Sigmoid colon (tissue), 6 donors: ENCODE measurements at regions not wholly inside any gene's neighbourhood (a gene's known extent, or its start where the extent isn't known, plus 50 kb on each side); places are given as distances from the start of the nearest gene placed in this dataset.
A peak's percentile ranks its signal among the peaks of the same experiment; 100 is the strongest.

Experiments
- DNase-seq: peaks from one replicate; pipeline ENCODE4 v3.0.0-alpha.2; 2019
- H3K27ac ChIP-seq, 4 donors: fragments of 200-600 bp; sonication (generic); one replicate each; pipeline ENCODE4 v1.5.1; 2016 to 2019; ENCODE audit warnings: mild to moderate bottlenecking in 1 of 4
- H3K27me3 ChIP-seq, 3 donors: fragments of 200-600 bp; sonication (generic); one replicate each; pipeline ENCODE4 v1.5.1; 2019; ENCODE audit warnings: mild to moderate bottlenecking in 1 of 3
- H3K36me3 ChIP-seq, 4 donors: fragments of 200-600 bp; sonication (generic); one replicate each; pipeline ENCODE4 v1.5.1; 2016 to 2019
- H3K4me1 ChIP-seq, 4 donors: fragments of 200-600 bp; sonication (generic); one replicate each; pipeline ENCODE4 v1.5.1; 2017 to 2019
- H3K4me3 ChIP-seq, 4 donors: fragments of 200-600 bp; sonication (generic); one replicate each; pipeline ENCODE4 v1.5.1; 2017 to 2019; ENCODE audit warnings: mild to moderate bottlenecking in 2 of 4, moderate library complexity in 1 of 4
- H3K9me3 ChIP-seq, 4 donors: fragments of 200-600 bp in 3 of 4; sonication (generic) in 3 of 4; one replicate each; pipeline versions ENCODE4 v1.5.1 to v1.6.1; 2013 to 2019
- EP300 ChIP-seq, 4 donors: sonication (generic); formaldehyde crosslinking; IDR thresholded peaks; one replicate each; pipeline ENCODE4 v1.6.1; 2017; ENCODE audit warnings: antibody characterized with exemption in 4 of 4
- POLR2A ChIP-seq, 2 donors: fragments of 450-650 bp; IDR thresholded peaks; one replicate each; pipeline ENCODE4 v1.6.1; 2016; ENCODE audit warnings: antibody characterized with exemption in 2 of 2, mild to moderate bottlenecking in 2 of 2, moderate library complexity in 2 of 2
- POLR2AphosphoS5 ChIP-seq, 4 donors: sonication (generic); formaldehyde crosslinking; IDR thresholded peaks; one replicate each; pipeline ENCODE4 v1.6.1; 2017; ENCODE audit warnings: antibody characterized with exemption in 4 of 4
- WGBS, 2 donors: extraction: QIAGEN DNeasy Blood & Tissue Kit; methylation state at CpG; one replicate each; pipeline ENCODE4 v1.1.7; 2013; 5-methylcytosine and 5-hydroxymethylcytosine counted together
- intact Hi-C: fragments of 100-400 bp; cut with DNase I; formaldehyde crosslinking; loops from one replicate; pipeline ENCODE4 v1.15.1; 2023
- TF ChIP-seq, protein P1 (sequence below), 4 experiments: fragments of 450-650 bp in 3 of 4; fragments of 200-600 bp in 1 of 4; IDR thresholded peaks; one replicate each; pipeline ENCODE4 v1.5.1; 2016 to 2019; ENCODE audit warnings: antibody characterized with exemption in 4 of 4, mild to moderate bottlenecking in 3 of 4, moderate library complexity in 2 of 4
- donor health status: healthy with polysubstance abuse.
- donor health status: healthy.

DNA sequence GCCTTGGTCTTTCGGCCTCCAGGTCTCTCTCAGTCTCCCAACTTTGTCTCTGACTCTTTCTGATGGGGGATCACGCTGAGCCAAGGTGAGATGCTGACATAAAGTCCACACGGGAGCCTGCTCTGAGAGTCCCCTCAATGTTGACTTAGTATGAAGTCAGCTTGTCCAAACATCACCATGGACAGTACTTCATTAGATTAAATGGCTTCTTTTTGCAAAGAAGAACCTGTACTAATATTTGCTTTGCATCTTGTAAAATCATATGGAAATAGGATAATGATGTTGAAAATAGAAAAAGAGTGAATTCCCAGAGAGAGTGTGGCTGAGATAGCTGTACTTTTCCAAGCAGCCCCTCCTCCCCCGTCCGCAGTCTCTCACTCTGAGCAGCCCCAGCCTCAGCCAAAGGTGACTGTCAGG, 56.7 kb upstream of the SIAH1 start:
- TF ChIP-seq POLR2AphosphoS5 (IDR thresholded peaks at IDR 0.05) (no peak), EP300 (IDR thresholded peaks at IDR 0.05) (no peak), POLR2A (IDR thresholded peaks at IDR 0.05) (no peak)
- TF ChIP-seq, protein P1, sequence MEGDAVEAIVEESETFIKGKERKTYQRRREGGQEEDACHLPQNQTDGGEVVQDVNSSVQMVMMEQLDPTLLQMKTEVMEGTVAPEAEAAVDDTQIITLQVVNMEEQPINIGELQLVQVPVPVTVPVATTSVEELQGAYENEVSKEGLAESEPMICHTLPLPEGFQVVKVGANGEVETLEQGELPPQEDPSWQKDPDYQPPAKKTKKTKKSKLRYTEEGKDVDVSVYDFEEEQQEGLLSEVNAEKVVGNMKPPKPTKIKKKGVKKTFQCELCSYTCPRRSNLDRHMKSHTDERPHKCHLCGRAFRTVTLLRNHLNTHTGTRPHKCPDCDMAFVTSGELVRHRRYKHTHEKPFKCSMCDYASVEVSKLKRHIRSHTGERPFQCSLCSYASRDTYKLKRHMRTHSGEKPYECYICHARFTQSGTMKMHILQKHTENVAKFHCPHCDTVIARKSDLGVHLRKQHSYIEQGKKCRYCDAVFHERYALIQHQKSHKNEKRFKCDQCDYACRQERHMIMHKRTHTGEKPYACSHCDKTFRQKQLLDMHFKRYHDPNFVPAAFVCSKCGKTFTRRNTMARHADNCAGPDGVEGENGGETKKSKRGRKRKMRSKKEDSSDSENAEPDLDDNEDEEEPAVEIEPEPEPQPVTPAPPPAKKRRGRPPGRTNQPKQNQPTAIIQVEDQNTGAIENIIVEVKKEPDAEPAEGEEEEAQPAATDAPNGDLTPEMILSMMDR (IDR thresholded peaks at IDR 0.05) = no peak
- Histone ChIP-seq H3K9me3 (no peaks in the 10 kb centered on the region), H3K4me1 (peaks cover 0 to 5% (median 0%) of the 10 kb centered on the region in 4 donors), H3K27ac (no peak overlapping the region), H3K36me3 (no peaks in the 10 kb centered on the region), H3K27me3 (no peaks in the 10 kb centered on the region), H3K4me3 (no peak overlapping the region)
- intact Hi-C loops = no loop called here
- DNase-seq = peak; percentile 44
- WGBS, 2 donors = 80 to 82% methylated on average over 5 of the region's 5 CpGs

DNA sequence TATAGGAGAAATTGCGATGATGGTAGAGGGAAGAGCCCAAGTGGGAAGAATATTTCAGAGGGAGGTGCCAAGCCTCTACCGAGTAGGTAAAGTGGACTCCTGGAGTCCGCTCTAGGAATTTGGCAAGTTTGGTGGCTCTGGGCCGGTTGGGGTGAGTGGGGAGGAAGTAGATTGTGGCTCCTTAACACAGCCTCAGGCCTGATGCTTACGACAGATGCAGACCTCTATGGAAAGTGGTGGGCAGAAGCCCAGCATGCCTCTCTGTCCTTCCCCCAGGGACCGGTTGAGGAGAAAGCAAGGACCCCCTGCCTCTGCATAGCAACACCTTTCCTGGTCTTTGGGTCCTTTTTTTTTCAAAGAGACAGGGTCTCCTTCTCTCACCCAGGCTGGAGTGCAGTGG, 55.9 kb upstream of the SIAH1 start:
- WGBS, 2 donors = 85 to 90% methylated on average over 6 of the region's 6 CpGs
- Histone ChIP-seq H3K9me3 (no peaks in the 10 kb centered on the region), H3K27me3 (no peaks in the 10 kb centered on the region), H3K4me1 (peaks cover 0 to 5% (median 0%) of the 10 kb centered on the region in 4 donors), H3K27ac (no peak overlapping the region), H3K36me3 (no peaks in the 10 kb centered on the region), H3K4me3 (no peak overlapping the region)
- TF ChIP-seq POLR2A (IDR thresholded peaks at IDR 0.05) = no peak
- no peak for TF ChIP-seq EP300 (IDR thresholded peaks at IDR 0.05)
- TF ChIP-seq, protein P1 (IDR thresholded peaks at IDR 0.05) = no peak
- TF ChIP-seq POLR2AphosphoS5 (IDR thresholded peaks at IDR 0.05) = no peak
- peak; percentile 63 for DNase-seq
- intact Hi-C loops = no loop called here

DNA sequence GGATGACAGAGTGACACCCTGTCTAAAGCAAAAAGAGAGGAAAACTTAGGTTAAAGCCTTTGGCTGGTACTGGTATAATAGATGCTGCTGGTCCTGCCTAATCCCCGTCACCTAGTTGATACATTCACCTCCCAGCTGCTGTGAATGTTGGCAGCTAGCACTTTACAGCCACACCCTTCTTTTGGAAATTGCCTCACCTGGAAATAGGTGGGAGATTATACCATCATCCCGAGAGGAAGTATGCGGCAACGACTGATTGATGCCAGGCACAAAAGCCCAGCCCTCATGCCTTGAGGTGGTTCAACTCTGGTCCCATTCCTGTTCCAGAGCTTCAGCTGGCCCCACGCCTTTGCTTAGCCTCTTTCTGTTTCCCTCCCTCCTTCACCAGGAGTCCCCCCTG, 53.2 kb upstream of the SIAH1 start:
- intact Hi-C loops = no loop called here
- TF ChIP-seq POLR2AphosphoS5 (IDR thresholded peaks at IDR 0.05) = no peak
- TF ChIP-seq POLR2A (IDR thresholded peaks at IDR 0.05) = no peak
- TF ChIP-seq, protein P1 (IDR thresholded peaks at IDR 0.05) = no peak
- no peak for TF ChIP-seq EP300 (IDR thresholded peaks at IDR 0.05)
- H3K27ac ChIP-seq = no peak overlapping the region
- no peak overlapping the region for H3K4me3 ChIP-seq
- no peaks in the 10 kb centered on the region for H3K36me3 ChIP-seq
- WGBS, 2 donors = 21 to 73% methylated on average over 5 of the region's 5 CpGs
- H3K4me1 ChIP-seq = no peaks in the 10 kb centered on the region
- DNase-seq = no peak
- H3K9me3 ChIP-seq = no peaks in the 10 kb centered on the region
- no peaks in the 10 kb centered on the region for H3K27me3 ChIP-seq

DNA sequence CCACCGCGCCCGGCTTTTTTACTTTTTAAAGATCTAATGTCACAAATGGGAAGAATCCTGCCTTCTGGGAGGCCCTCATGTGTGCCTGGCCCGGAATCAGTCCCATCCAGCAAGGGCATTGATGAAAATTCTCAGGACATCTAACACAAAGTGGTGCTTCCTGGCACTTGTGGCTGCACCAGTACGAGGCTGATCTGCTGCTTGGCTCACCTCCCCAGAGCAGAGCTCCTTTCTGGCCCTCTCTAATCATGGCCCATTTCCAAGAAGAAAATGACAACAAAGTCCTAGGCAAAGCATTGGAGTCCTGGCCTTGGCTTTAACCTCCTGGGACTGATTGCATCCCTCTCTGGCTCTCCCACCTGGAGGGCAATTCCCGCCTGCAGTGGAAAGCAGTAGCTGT, 50.7 kb upstream of the SIAH1 start:
- Histone ChIP-seq H3K4me3 (no peak overlapping the region), H3K36me3 (no peaks in the 10 kb centered on the region), H3K27me3 (no peaks in the 10 kb centered on the region), H3K4me1 (no peaks in the 10 kb centered on the region), H3K9me3 (no peaks in the 10 kb centered on the region), H3K27ac (no peak overlapping the region)
- intact Hi-C loops = no loop called here
- 84 to 88% methylated on average over 6 of the region's 6 CpGs for WGBS, 2 donors
- DNase-seq = no peak
- TF ChIP-seq EP300 (IDR thresholded peaks at IDR 0.05) = no peak
- TF ChIP-seq, protein P1 (IDR thresholded peaks at IDR 0.05) = no peak
- no peak for TF ChIP-seq POLR2A (IDR thresholded peaks at IDR 0.05)
- TF ChIP-seq POLR2AphosphoS5 (IDR thresholded peaks at IDR 0.05) = no peak

DNA sequence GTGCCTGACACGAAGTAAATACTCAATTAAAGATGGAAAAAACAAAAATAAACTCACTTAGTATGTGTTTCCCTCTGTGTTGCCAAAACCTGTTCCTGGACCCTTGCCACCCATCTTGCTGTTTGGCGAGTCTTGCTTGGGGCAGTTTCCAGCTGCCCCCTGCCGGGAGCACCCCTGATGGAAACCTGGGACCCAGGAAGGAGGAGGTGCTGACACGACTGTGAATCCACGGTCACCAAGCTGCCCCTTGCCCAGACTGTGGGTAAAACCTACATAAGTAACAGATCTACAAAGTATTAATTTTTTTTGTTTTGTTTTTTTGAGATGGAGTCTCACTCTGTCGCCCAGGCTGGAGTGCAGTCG, 50.1 kb upstream of the SIAH1 start:
- Histone ChIP-seq H3K4me1 (no peaks in the 10 kb centered on the region), H3K27me3 (no peaks in the 10 kb centered on the region), H3K4me3 (no peak overlapping the region), H3K36me3 (no peaks in the 10 kb centered on the region), H3K9me3 (no peaks in the 10 kb centered on the region), H3K27ac (no peak overlapping the region)
- no peak for DNase-seq
- WGBS, 2 donors = 84 to 87% methylated on average over 7 of the region's 7 CpGs
- TF ChIP-seq POLR2AphosphoS5 (IDR thresholded peaks at IDR 0.05) (no peak), POLR2A (IDR thresholded peaks at IDR 0.05) (no peak), EP300 (IDR thresholded peaks at IDR 0.05) (no peak)
- TF ChIP-seq, protein P1 (IDR thresholded peaks at IDR 0.05) = no peak
- intact Hi-C loops = no loop called here
